AG10803 (cell line): ENCODE measurements at regions not wholly inside any gene's neighbourhood (a gene's known extent, or its start where the extent isn't known, plus 50 kb on each side); places are given as distances from the start of the nearest gene placed in this dataset.

ENCODE experiments used
- DNase-seq: peaks from one replicate; pipeline ENCODE4 v3.0.0; 2010; ENCODE audit warnings: low read depth
- H3K4me3 ChIP-seq: 2 replicates; pipeline ENCODE4 v1.5.1; 2011; ENCODE audit warnings: mild to moderate bottlenecking, low read length, control low read depth
- TF ChIP-seq, protein P1 (sequence below): conservative IDR thresholded peaks from 2 replicates; pipeline ENCODE4 v1.5.1; 2011; ENCODE audit warnings: mild to moderate bottlenecking, low read length, control low read depth, inconsistent platforms

- no peak overlapping the region; the same call in 1 of the 2 replicates for H3K4me3 ChIP-seq
- peak; percentile 81 for DNase-seq
- TF ChIP-seq, protein P1, sequence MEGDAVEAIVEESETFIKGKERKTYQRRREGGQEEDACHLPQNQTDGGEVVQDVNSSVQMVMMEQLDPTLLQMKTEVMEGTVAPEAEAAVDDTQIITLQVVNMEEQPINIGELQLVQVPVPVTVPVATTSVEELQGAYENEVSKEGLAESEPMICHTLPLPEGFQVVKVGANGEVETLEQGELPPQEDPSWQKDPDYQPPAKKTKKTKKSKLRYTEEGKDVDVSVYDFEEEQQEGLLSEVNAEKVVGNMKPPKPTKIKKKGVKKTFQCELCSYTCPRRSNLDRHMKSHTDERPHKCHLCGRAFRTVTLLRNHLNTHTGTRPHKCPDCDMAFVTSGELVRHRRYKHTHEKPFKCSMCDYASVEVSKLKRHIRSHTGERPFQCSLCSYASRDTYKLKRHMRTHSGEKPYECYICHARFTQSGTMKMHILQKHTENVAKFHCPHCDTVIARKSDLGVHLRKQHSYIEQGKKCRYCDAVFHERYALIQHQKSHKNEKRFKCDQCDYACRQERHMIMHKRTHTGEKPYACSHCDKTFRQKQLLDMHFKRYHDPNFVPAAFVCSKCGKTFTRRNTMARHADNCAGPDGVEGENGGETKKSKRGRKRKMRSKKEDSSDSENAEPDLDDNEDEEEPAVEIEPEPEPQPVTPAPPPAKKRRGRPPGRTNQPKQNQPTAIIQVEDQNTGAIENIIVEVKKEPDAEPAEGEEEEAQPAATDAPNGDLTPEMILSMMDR: peak; percentile 93
Measured at GRCh38 chr11:86193297-86194095, 51.1 kb upstream of the EED start.

DNA sequence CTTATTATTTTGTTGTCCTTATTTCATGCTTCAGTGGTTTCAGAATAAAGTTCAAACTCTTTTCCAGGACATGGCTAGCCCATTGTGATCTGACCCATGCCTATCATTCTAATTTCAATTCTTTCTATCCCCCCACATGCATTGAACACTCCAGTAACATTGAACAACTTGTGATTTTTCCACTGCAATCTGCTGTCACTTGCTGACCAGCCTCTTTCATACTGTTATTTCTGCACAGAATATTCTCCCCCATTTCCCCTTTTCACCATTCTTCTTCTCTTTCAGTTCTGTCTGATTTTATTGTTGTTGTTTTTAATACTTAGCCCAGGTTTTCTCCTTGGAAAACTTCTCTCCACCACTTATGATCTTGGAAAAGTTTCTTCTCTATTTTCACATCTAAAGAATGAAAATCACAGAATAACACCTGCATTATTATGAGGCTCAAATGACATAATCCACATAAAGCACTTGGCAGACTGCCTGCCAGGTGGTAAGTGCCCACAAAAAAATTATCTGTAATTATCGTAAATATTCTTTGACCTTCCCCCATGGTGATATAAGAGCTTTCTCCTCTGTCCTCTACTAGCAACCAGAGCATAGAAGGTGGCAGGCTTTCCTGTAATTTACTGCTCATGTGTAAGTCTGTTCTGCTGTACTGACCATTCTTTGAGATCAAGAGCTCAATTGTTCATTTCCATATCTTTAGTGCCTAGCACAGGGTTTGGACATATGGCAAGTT is 51.9 kb upstream of the EED start:
- TF ChIP-seq, protein P1: no peak
- no peak for DNase-seq
- no peak overlapping the region for H3K4me3 ChIP-seq

GRCh38 chr11:86191874-86192273 is 52.7 kb upstream of the EED start:
- TF ChIP-seq, protein P1: no peak
- H3K4me3 ChIP-seq: no peak overlapping the region

GRCh38 chr11:86187027-86187426 is 57.5 kb upstream of the EED start:
- peak; percentile 25 for DNase-seq

More at GRCh38 chr11:86191874-86192273, 52.7 kb upstream of the EED start:
- no peak for DNase-seq

DNA sequence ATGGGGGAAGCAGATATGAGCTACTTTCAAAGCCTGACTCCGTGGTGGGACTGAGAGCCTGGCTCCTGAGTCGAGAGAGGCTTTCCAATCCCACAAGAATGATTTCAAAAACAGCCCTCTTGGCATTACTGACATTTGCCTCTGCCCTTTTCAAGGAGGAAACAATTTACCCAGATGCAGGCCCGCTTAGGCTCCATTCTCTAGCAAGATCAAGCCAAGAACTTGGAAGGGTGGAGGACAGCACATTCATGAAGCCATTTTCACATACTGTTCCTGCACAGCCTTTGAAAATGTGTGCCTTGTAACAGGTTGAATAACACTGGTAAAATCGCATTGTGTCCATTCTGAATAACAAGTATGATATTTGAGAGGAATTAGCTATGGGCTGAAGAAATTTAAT is 58.2 kb upstream of the EED start:
- peak; percentile 70 for DNase-seq
- TF ChIP-seq, protein P1: no peak
- no peak overlapping the region for H3K4me3 ChIP-seq

More at GRCh38 chr11:86187027-86187426, 57.5 kb upstream of the EED start:
- H3K4me3 ChIP-seq: no peak overlapping the region
- TF ChIP-seq, protein P1: no peak

DNA sequence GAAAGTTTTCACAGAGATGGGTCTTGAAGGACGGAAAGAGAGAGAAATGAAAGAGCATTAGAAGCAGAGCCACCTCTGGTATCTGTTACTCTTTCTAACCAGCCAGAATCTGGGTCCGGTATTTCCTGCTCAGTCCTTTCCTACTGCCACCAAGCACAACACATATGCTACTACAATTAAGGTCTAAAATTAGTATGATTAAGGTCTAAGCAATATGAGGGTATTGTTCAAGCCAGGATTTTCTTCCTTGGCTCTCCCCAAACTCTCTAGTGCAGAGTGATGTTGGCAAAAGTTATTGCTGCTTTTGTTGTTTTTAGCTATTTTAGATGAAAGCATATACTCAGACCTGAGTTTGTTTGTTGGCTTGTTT is 59.2 kb upstream of the EED start:
- no peak overlapping the region for H3K4me3 ChIP-seq
- no peak for DNase-seq
- TF ChIP-seq, protein P1: no peak
